Activated gamma-delta T cell (primary cell): ENCODE measurements at regions not wholly inside any gene's neighbourhood (a gene's known extent, or its start where the extent isn't known, plus 50 kb on each side); places are given as distances from the start of the nearest gene placed in this dataset.

ENCODE experiments used
- DNase-seq: peaks from one replicate; lab custom pipeline; 2025; lab: John Stamatoyannopoulos, UW

- DNase-seq = no peak
Measured at GRCh38 chr1:193794239-193794638, 607.8 kb upstream of the B3GALT2 start.

GRCh38 chr1:193791746-193792145, 605.3 kb upstream of the B3GALT2 start:
- no peak for DNase-seq

- DNase-seq = no peak
Measured at GRCh38 chr1:193787061-193787460, 600.6 kb upstream of the B3GALT2 start.

GRCh38 chr1:193785850-193786420, 599.5 kb upstream of the B3GALT2 start:
- DNase-seq = no peak

GRCh38 chr1:193774536-193775323, 588.3 kb upstream of the B3GALT2 start:
- DNase-seq = no peak

- DNase-seq = no peak
Measured at GRCh38 chr1:193771596-193771995, 585.2 kb upstream of the B3GALT2 start.

- DNase-seq = no peak
Measured at GRCh38 chr1:193769651-193770050, 583.2 kb upstream of the B3GALT2 start.

GRCh38 chr1:193767886-193768285, 581.5 kb upstream of the B3GALT2 start:
- DNase-seq = no peak

GRCh38 chr1:193766329-193766728, 579.9 kb upstream of the B3GALT2 start:
- no peak for DNase-seq

GRCh38 chr1:193763266-193763665, 576.9 kb upstream of the B3GALT2 start:
- DNase-seq = no peak

- no peak for DNase-seq
Measured at GRCh38 chr1:193762236-193762635, 575.8 kb upstream of the B3GALT2 start.

- no peak for DNase-seq
Measured at GRCh38 chr1:193755441-193755840, 569.0 kb upstream of the B3GALT2 start.

GRCh38 chr1:193754732-193755427, 568.5 kb upstream of the B3GALT2 start:
- no peak for DNase-seq

GRCh38 chr1:193754151-193754550, 567.7 kb upstream of the B3GALT2 start:
- no peak for DNase-seq

- no peak for DNase-seq
Measured at GRCh38 chr1:193753038-193753756, 566.8 kb upstream of the B3GALT2 start.

GRCh38 chr1:193749868-193750267, 563.5 kb upstream of the B3GALT2 start:
- no peak for DNase-seq

GRCh38 chr1:193747579-193747978, 561.2 kb upstream of the B3GALT2 start:
- no peak for DNase-seq

- DNase-seq = no peak
Measured at GRCh38 chr1:193741228-193741627, 554.8 kb upstream of the B3GALT2 start.

GRCh38 chr1:193740762-193741161, 554.3 kb upstream of the B3GALT2 start:
- DNase-seq = no peak

- DNase-seq = no peak
Measured at GRCh38 chr1:193736507-193736906, 550.1 kb upstream of the B3GALT2 start.

GRCh38 chr1:193733674-193734073, 547.3 kb upstream of the B3GALT2 start:
- DNase-seq = no peak

- no peak for DNase-seq
Measured at GRCh38 chr1:193730017-193730416, 543.6 kb upstream of the B3GALT2 start.
